Right cardiac atrium (tissue), 5 donors: ENCODE measurements at regions not wholly inside any gene's neighbourhood (a gene's known extent, or its start where the extent isn't known, plus 50 kb on each side); places are given as distances from the start of the nearest gene placed in this dataset.

Source experiments
- ATAC-seq, 2 donors: fragments of 200-7000 bp; cut with Tn5 transposase; one replicate each; pipeline versions ENCODE4 v1.8.0 to v1.9.1; 2020; ENCODE audit warnings: moderate library complexity in 2 of 2, mild to moderate bottlenecking in 1 of 2
- DNase-seq, 3 donors: peaks; one replicate each; pipeline ENCODE4 v3.0.0-alpha.2; 2020
- H3K27ac ChIP-seq: one replicate; pipeline ENCODE4 v1.5.1; 2013; ENCODE audit warnings: mild to moderate bottlenecking, low read length, control low read depth, moderate library complexity
- H3K27me3 ChIP-seq: one replicate; pipeline ENCODE4 v1.6.1; 2013; ENCODE audit not compliant: control insufficient read depth, insufficient read depth
- H3K4me1 ChIP-seq: one replicate; pipeline ENCODE4 v1.6.1; 2013; ENCODE audit warnings: low read length; ENCODE audit not compliant: control insufficient read depth, insufficient read depth
- H3K4me3 ChIP-seq: one replicate; pipeline ENCODE4 v1.5.1; 2013; ENCODE audit warnings: low read length, control low read depth
- H3K9me3 ChIP-seq: one replicate; pipeline ENCODE4 v1.6.1; 2013; ENCODE audit warnings: low read length; ENCODE audit not compliant: control insufficient read depth
- WGBS: extraction: QIAGEN DNeasy Blood & Tissue Kit; methylation state at CpG from one replicate; pipeline ENCODE4 v1.1.7; 2013; 5-methylcytosine and 5-hydroxymethylcytosine counted together
- intact Hi-C, 4 donors: fragments of 100-400 bp; cut with DNase I; formaldehyde crosslinking; loops; one replicate each; pipeline versions ENCODE4 v1.11.0 to v1.14.0; 2022 to 2023
- donor health status: healthy with polysubstance abuse.
- donor health status: DM: no; HTN: yes; CAD: no.
- donor health status: DM: no; HTN: no; CAD: no.
- donor health status: DM: no; HTN: yes; CAD: no; lungs with severe emphysema.
- donor health status: DM: yes; HTN: yes; CAD: no.

- no peak overlapping the region for H3K27ac ChIP-seq
- DNase-seq = no peak
- intact Hi-C loops = no loop called here
- ATAC-seq = no peak
- 66% methylated on average over 4 of the region's 4 CpGs for WGBS
- no peaks in the 10 kb centered on the region for H3K4me1 ChIP-seq
- H3K4me3 ChIP-seq = no peak overlapping the region
- peaks cover 4% of the 10 kb centered on the region for H3K9me3 ChIP-seq
- H3K27me3 ChIP-seq = no peaks in the 10 kb centered on the region
Observed at GRCh38 chr5:27479859-27480258, 441.5 kb upstream of the CDH9 start.

- intact Hi-C loops = no loop called here
- ATAC-seq (no peak), DNase-seq (no peak)
- H3K27me3 ChIP-seq = no peaks in the 10 kb centered on the region
- H3K9me3 ChIP-seq = peaks cover 5% of the 10 kb centered on the region
- WGBS = 60% methylated on average over 4 of the region's 4 CpGs
- H3K27ac ChIP-seq = no peak overlapping the region
- no peaks in the 10 kb centered on the region for H3K4me1 ChIP-seq
- no peak overlapping the region for H3K4me3 ChIP-seq
Observed at GRCh38 chr5:27477550-27477949, 439.2 kb upstream of the CDH9 start.

DNA sequence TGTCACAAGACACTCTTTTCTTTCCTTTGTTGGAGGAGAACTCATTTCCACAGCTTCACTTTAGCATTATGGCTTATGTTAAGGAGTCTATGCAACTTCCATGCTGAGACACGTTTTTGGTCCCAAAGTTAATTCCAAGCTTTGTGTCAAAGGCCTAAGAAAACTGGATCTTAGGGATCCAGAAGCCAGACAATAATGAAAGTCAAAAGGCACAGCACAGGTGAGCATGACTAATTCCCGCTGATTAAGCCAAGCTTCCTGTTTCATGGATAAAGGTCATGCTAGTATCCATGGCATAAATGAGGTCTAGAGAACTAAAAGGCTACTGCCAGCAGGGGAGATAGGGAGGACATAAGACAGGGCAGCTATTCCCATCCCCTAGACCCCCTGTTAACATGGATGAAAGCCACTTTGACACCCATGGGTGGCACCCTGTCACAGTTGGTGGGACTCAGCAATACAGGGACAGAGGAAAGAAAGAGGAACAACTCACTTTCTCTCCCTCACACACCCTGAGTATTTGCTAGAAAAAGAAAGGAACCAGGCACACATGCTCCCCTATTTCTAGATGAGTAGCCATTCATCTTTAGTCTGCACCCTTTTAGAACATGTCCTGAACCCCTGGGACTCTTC is 438.1 kb upstream of the CDH9 start:
- intact Hi-C loops = no loop called here
- 65% methylated on average over 2 of the region's 2 CpGs for WGBS
- ATAC-seq (no peak), DNase-seq (no peak)
- no peaks in the 10 kb centered on the region for H3K27me3 ChIP-seq
- H3K4me1 ChIP-seq = no peaks in the 10 kb centered on the region
- no peak overlapping the region for H3K4me3 ChIP-seq
- H3K9me3 ChIP-seq = peaks cover 5% of the 10 kb centered on the region
- no peak overlapping the region for H3K27ac ChIP-seq

DNA sequence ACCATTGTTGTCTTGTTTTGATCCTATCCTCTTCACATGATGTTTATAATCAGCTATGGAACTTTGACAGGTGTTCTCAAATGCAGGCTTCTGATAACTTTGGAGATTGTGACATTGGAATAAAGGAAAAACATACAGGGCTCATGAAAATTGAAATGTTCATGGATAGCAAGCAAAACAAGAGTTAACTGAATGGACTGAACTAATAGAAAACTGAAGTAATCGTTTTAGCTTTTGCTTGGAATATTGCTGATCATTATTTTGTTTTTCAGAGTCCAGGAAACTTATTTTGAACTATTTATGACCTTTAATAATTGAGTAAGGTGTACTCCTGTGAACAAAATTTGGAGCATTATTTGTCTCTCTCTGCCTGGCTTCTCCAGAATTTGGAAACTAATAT is 436.7 kb upstream of the CDH9 start:
- Histone ChIP-seq H3K27ac (no peak overlapping the region), H3K4me3 (no peak overlapping the region), H3K9me3 (peaks cover 5% of the 10 kb centered on the region), H3K4me1 (no peaks in the 10 kb centered on the region), H3K27me3 (no peaks in the 10 kb centered on the region)
- DNase-seq (no peak), ATAC-seq (no peak)
- WGBS = 43% methylated on average over 1 of the region's 1 CpG
- intact Hi-C loops = no loop called here

DNA sequence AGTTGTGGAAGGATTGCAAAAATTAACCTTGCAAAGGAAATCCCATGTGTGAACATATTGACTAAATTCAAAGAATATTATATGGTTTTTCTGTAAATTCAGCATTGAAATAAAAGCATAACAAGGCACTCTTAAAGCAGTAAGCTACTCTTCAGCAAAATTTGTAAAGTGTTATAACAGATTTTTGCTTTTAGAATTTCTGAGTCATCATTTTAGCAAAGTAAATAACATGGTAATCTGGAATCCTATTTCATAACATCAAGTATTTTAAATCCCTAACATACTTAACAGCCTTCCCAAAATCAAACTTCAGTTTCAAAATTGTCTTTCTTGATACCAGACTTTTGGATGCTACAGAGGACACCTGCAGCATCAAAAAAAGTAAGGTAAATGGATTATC is 436.0 kb upstream of the CDH9 start:
- intact Hi-C loops = no loop called here
- DNase-seq (no peak), ATAC-seq (no peak)
- Histone ChIP-seq H3K27ac (no peak overlapping the region), H3K27me3 (no peaks in the 10 kb centered on the region), H3K4me1 (no peaks in the 10 kb centered on the region), H3K4me3 (no peak overlapping the region), H3K9me3 (peaks cover 5% of the 10 kb centered on the region)

- 73% methylated on average over 2 of the region's 2 CpGs for WGBS
Observed at GRCh38 chr5:27474047-27474309, 435.6 kb upstream of the CDH9 start.

GRCh38 chr5:27473307-27474046 is 435.1 kb upstream of the CDH9 start:
- H3K4me3 ChIP-seq = no peak overlapping the region
- WGBS = 67% methylated on average over 5 of the region's 5 CpGs
- peaks cover 5% of the 10 kb centered on the region for H3K9me3 ChIP-seq
- H3K27ac ChIP-seq = no peak overlapping the region
- no peaks in the 10 kb centered on the region for H3K27me3 ChIP-seq
- no peak for DNase-seq
- no peak for ATAC-seq
- no peaks in the 10 kb centered on the region for H3K4me1 ChIP-seq
- intact Hi-C loops = no loop called here

More at GRCh38 chr5:27474047-27474309, 435.6 kb upstream of the CDH9 start:
- no peaks in the 10 kb centered on the region for H3K27me3 ChIP-seq
- no peak for DNase-seq
- intact Hi-C loops = no loop called here
- H3K4me3 ChIP-seq = no peak overlapping the region
- peaks cover 5% of the 10 kb centered on the region for H3K9me3 ChIP-seq
- no peaks in the 10 kb centered on the region for H3K4me1 ChIP-seq
- no peak for ATAC-seq
- H3K27ac ChIP-seq = no peak overlapping the region

DNA sequence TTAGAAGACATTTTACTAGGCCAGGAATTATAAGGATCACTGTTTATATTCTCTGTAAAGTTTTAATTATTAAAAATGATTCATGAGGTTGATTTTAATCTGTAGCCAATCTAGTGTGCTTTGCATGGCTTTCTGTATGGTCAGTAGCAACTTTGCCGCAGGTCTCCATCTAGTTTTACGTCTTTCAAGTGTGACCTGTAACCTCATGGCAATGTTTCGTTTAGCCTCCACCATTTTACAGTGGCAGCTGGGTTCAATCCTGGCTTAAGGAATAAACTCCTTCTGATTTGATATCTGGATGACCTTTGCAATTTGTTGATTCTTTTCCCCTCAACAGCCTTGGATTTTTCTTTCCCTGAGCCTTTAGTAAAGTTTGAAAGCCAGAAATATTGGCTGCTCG is 434.5 kb upstream of the CDH9 start:
- Histone ChIP-seq H3K27me3 (no peaks in the 10 kb centered on the region), H3K27ac (no peak overlapping the region), H3K4me1 (no peaks in the 10 kb centered on the region), H3K9me3 (peaks cover 5% of the 10 kb centered on the region), H3K4me3 (no peak overlapping the region)
- WGBS = 67% methylated on average over 4 of the region's 4 CpGs
- intact Hi-C loops = no loop called here
- ATAC-seq = no peak
- DNase-seq = no peak

DNA sequence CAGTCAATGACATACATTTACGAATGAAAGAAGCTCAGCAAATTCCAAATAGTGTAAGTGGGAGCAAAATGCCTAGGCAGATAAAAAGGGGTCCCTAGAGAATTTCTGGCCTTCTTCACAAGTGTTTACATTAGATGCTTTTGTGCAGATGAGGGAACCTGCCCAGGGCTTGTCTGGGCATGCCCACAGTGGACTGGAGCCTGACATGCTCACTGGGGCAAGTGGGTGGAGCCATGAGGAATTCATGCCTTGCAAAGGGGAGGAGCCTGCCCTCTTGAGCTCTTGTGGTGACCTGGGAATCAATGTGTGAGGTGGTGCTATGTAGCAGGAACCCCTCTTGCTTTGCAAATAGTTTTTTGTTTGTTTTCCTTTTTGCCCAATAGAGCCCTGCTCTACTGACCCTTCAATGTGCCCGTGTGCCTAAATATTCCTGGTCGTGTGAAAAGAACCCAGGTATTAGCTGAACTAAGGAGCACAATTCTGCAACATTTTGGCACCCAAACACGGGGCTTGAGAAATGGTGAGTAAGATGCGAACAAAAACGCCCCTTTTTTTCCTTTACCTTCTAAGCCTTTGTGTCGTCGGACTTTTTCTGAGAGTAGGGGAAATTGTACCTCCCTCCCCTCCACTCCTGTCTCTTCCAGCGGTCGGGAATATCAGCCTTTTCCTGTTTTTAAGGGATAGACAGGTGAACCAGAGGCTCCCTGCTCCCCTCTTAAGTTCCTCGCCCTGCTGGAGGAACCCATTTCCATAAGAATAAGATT is 433.8 kb upstream of the CDH9 start:
- Histone ChIP-seq H3K27me3 (no peaks in the 10 kb centered on the region), H3K4me1 (no peaks in the 10 kb centered on the region), H3K4me3 (no peak overlapping the region), H3K9me3 (peaks cover 3% of the 10 kb centered on the region), H3K27ac (no peak overlapping the region)
- ATAC-seq (no peak), DNase-seq (no peak)
- 78% methylated on average over 11 of the region's 11 CpGs for WGBS
- intact Hi-C loops = no loop called here

GRCh38 chr5:27466959-27467358 is 428.6 kb upstream of the CDH9 start:
- WGBS = 66% methylated on average over 1 of the region's 1 CpG
- Histone ChIP-seq H3K4me1 (no peaks in the 10 kb centered on the region), H3K27ac (no peak overlapping the region), H3K9me3 (no peaks in the 10 kb centered on the region), H3K4me3 (no peak overlapping the region), H3K27me3 (no peaks in the 10 kb centered on the region)
- intact Hi-C loops = no loop called here
- no peak for ATAC-seq
- DNase-seq = no peak

DNA sequence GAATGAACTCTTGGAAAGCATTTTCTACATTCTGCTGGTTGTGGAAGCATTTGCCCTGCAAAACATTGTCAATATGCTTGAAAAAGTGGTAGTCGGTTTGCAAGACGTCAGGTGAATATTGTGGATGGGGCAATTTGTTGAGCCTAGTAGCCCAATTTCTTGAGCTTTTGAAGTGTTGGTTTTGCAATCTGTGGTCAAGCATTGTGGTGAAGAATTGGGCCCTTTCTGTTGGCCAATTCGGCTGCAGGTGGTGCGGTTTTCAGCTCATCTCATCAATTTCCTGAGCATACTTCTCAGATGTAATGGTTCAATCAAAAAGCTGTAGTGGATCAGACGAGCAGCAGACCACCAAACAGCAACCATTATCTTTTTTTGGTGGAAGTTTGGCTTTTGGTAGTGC is 426.8 kb upstream of the CDH9 start:
- Histone ChIP-seq H3K9me3 (no peaks in the 10 kb centered on the region), H3K27me3 (no peaks in the 10 kb centered on the region), H3K27ac (no peak overlapping the region), H3K4me3 (no peak overlapping the region), H3K4me1 (no peaks in the 10 kb centered on the region)
- WGBS = 70% methylated on average over 5 of the region's 5 CpGs
- no peak for DNase-seq
- intact Hi-C loops = no loop called here
- no peak for ATAC-seq
